ENCODE measurements at regions not wholly inside any gene's neighbourhood (a gene's known extent, or its start where the extent isn't known, plus 50 kb on each side); places are given as distances from the start of the nearest gene placed in this dataset.
"Not testable (repeated sequence)": the region's sequence is repeated elsewhere in the genome, so short reads cannot be mapped to it uniquely, and the experiment has no call there.

- DNase-seq: no peak
Observed at GRCh38 chr5:36489505-36489904, 116.9 kb upstream of the SLC1A3 start.

- DNase-seq: no peak
Observed at GRCh38 chr5:36491856-36492255, 114.5 kb upstream of the SLC1A3 start.

- no peak for DNase-seq
Observed at GRCh38 chr5:36492984-36493654, 113.3 kb upstream of the SLC1A3 start.

- no peak for DNase-seq
Observed at GRCh38 chr5:36494028-36494427, 112.4 kb upstream of the SLC1A3 start.

- DNase-seq: no peak
Observed at GRCh38 chr5:36494841-36495601, 111.4 kb upstream of the SLC1A3 start.

- DNase-seq: no peak
Observed at GRCh38 chr5:36495611-36496010, 110.8 kb upstream of the SLC1A3 start.

GRCh38 chr5:36496471-36496870 is 109.9 kb upstream of the SLC1A3 start:
- DNase-seq: no peak

GRCh38 chr5:36502608-36503007 is 103.8 kb upstream of the SLC1A3 start:
- no peak for DNase-seq

GRCh38 chr5:36505021-36505420 is 101.4 kb upstream of the SLC1A3 start:
- DNase-seq: no peak

GRCh38 chr5:36507332-36507952 is 99.0 kb upstream of the SLC1A3 start:
- DNase-seq: peak; percentile 83

- not testable (repeated sequence) for DNase-seq
Observed at GRCh38 chr5:36508331-36508730, 98.1 kb upstream of the SLC1A3 start.

- not testable (repeated sequence) for DNase-seq
Observed at GRCh38 chr5:36513647-36514046, 92.8 kb upstream of the SLC1A3 start.

GRCh38 chr5:36519881-36520280 is 86.5 kb upstream of the SLC1A3 start:
- DNase-seq: no peak

GRCh38 chr5:36521219-36521618 is 85.2 kb upstream of the SLC1A3 start:
- no peak for DNase-seq

GRCh38 chr5:36521838-36522745 is 84.3 kb upstream of the SLC1A3 start:
- no peak for DNase-seq

GRCh38 chr5:36522746-36523065 is 83.7 kb upstream of the SLC1A3 start:
- DNase-seq: no peak

GRCh38 chr5:36523450-36523849 is 83.0 kb upstream of the SLC1A3 start:
- DNase-seq: no peak

GRCh38 chr5:36523926-36524325 is 82.5 kb upstream of the SLC1A3 start:
- DNase-seq: no peak

GRCh38 chr5:36526537-36526936 is 79.9 kb upstream of the SLC1A3 start:
- DNase-seq: no peak

- no peak for DNase-seq
Observed at GRCh38 chr5:36528588-36528987, 77.8 kb upstream of the SLC1A3 start.

GRCh38 chr5:36529142-36529541 is 77.3 kb upstream of the SLC1A3 start:
- no peak for DNase-seq

GRCh38 chr5:36530215-36530614 is 76.2 kb upstream of the SLC1A3 start:
- no peak for DNase-seq

GRCh38 chr5:36531401-36531800 is 75.0 kb upstream of the SLC1A3 start:
- no peak for DNase-seq

All from stimulated activated CD4-positive, alpha-beta T cell treated with anti-CD3 and anti-CD28 coated beads, Interleukin-15, amount 100 ng/mL, for 24 hours (primary cell).